22Rv1 (cell line): ENCODE measurements at regions not wholly inside any gene's neighbourhood (a gene's known extent, or its start where the extent isn't known, plus 50 kb on each side); places are given as distances from the start of the nearest gene placed in this dataset.

Source experiments
- CTCF ChIP-seq: fragments of 450-650 bp; IDR thresholded peaks from 2 replicates; pipeline ENCODE4 v1.5.1; 2017; ENCODE audit warnings: mild to moderate bottlenecking
- ZFX ChIP-seq: fragments of 450-650 bp; IDR thresholded peaks from 2 replicates; pipeline ENCODE4 v1.6.1; 2017; ENCODE audit warnings: antibody characterized with exemption, borderline replicate concordance

- TF ChIP-seq CTCF (no peak), ZFX (no peak)
These were observed 348.3 kb downstream of the GALC start for GRCh38 chr14:87644689-87645088.
